ENCODE measurements at regions not wholly inside any gene's neighbourhood (a gene's known extent, or its start where the extent isn't known, plus 50 kb on each side); places are given as distances from the start of the nearest gene placed in this dataset.

DNA sequence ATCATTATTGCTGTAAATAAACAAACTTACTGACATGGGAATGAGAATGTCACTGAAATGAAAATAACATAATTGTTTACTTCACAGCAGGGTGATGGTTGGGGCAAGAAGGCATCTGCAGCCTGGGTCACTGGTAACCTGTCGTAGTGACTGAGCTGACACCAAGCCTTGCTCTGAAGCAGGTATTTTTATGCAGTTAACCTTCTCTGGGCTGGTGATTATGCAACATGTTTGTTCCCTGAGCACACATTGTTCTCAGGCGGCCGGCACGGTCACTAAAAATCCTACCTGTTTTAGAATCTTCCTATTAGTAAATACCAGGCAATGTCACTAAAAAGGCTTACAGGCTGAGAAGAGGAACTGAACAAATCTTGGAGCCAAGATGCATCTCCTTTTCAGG is 157.7 kb upstream of the NR3C1 start:
- DNase-seq (ENCODE audit: low read depth), result no peak

DNA sequence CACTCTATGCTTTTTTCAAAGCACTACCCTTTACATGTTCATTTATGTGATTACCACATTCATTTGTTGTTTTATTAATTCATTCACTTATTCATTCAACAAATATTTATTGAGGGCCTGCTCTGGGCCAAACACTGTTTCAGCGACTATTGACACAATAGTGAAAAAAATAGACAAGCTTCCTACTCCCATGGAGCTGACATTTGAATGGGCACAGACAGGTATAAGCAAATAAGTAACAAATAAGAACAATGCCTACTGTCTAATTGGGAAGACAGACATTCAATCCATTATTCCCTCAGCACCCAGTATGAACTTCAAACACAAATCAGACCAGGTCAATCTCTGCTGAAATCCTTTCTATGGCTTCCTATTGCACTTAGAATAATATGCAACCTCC is 156.9 kb upstream of the NR3C1 start:
- no peak for DNase-seq (ENCODE audit: low read depth)

DNA sequence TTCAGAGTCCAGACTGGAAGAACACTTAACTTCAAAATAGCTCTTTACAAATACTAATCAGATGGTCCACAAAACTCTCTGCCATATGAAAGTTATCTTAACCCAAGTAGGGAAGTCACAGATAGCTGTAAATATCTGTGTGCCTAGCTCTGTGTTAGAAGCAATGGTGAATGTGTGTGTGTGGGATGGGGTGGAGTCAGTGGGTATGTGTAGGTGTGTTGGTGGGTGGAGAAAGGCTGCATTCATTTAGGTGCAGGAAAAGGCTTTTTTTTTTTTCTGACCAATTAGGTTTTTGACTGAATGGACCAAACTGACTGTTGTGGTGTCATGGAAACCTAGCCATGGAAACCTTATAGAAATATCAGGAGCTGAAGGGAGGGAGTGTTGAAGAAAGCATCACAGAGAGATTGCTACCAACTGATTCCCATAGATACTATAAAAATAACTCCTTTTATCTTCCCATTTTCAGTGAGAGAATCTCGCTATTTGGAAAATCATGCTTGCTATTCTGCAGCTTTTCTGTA is 156.2 kb upstream of the NR3C1 start:
- DNase-seq (ENCODE audit: low read depth), result peak; percentile 45

DNA sequence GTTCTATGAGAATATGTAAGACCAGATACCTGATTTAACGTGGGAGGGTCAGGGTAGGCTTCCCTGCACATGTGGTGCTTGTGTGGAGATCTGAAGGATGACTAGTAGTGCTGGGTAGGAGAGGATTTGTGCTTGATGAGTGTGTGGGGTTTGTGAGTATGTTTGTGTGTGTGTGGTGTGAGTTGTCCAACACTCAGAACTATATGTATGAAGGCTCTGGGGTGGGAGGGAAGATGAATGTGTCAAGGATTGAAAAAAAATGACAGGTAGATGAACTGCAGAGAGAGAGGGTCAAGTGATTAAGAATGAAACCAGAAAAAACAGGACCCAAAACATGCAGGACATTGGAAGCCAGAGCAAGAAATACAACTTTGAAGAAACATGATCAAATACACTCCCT is 154.6 kb upstream of the NR3C1 start:
- DNase-seq (ENCODE audit: low read depth), result no peak

DNA sequence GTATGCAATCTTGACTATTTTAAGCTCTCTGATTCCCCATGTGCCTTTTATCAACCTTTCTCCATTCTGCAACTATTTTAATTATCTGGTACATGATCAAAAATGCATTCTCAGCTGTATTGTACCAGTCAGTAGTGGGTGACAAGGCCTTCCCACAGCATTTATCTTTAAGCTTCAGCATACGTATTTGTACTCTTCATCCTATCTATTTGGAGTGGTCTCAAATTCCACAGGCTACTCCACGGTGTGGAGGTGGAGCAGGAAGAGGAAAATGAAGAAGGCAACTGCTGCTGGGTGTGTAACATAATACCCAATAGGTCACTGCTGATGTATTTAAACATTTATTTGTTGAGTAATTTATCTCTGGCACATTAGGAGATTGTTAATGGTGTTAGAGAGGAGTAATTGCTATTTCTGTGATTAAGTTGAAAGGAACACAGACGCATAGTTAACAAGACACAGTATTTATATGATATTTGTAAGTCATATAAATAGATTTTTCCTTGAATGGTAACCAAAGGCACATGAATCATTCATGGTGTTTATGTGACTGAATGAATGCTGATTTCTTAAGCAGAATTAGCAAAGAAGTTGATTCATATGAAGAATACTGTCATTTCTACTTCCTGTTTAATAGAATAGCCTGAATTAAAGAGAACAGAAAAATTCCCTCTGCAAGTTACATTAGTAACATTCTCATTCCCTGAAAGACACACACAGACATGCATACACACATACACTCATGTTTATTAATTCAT is 153.8 kb upstream of the NR3C1 start:
- peak; percentile 67 for DNase-seq (ENCODE audit: low read depth)

DNA sequence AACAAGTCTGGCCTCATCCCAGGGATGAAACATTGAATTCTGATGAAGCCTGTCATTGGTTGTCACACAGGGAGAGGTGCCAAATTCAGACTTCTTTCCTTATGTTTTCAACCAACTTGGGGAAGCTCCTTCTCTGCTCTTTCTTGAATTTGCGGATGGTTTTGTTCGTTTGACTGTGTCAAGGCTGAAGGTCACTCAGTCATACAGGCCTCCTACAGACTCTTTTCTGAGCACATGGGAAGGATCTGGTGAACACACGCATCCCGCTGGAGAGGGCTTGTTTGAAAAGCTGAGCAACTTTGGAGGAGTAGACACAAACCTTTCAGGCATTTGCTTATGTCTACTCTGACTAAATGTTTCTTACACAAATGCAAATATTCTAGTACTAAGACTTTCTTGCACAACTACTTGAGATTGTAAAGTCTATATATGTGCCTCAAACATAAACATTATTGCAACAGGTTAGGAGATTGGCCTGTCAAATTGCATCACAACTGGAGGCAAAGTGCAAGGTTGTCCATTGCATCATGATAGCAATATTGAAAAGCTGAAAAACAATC is 151.5 kb upstream of the NR3C1 start:
- peak; percentile 28 for DNase-seq (ENCODE audit: low read depth)

DNA sequence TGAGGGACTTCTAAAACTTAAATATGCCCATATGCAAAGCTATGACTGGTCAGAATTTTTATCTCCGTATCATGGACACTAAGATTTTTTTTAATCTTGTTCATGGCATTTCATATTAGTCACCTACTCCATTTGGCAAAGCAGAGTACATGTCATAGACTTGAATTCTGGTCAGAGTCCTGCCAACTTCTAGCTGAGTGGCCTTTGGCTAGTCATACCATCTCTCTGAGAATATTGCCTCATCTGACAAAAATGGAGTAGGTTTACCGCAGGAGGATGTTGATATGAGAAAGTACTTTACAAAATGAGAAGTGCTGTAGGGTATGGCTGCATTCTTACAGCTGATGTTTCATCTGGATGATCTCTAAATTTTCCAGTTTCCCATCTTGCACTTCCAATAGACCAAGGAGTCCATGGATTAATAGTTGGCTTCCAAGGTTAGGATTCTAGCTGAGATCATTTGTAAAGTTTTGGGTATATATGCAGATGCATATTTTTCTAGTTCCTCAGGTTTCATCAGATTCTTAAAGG is 150.8 kb upstream of the NR3C1 start:
- DNase-seq (ENCODE audit: low read depth), result peak; percentile 99

DNA sequence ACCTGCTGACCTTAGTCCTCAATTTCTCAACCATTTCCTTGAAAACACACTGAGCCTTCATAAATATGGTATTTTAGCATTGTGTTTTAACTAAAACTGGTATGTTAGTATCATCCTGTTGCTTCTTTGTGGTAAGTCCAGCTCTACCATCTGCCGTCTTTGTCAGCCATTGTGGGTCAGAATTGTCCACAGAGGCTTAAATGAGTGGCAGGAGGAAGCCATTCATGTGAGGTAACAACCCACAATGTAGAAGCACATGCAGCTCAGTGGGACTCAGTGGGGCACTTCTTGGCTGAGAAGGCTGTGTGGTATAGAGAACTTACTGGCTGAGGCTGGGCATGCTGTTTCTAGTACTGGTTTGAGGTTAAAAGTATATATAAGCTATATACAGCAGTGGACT is 149.2 kb upstream of the NR3C1 start:
- no peak for DNase-seq (ENCODE audit: low read depth)

DNA sequence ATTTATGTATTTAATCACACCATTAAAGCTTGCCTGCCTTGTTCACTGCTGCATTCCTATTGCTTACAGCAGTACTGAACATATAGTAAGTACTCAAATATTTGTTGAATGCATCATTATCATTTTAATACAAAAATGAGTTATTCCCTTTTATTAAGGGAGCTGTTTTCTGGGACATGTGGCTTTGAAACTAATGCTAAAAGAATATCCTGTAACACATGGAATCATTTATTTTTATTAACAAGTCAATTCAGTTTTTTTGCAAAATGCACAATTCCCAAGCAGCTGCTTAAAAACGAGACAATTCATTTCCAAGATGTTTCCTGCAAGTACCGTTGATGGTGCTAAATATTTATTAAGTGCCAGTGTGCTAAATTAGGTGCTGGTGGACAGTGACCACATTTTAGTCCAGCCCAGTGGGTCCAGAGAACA is 148.3 kb upstream of the NR3C1 start:
- no peak for DNase-seq (ENCODE audit: low read depth)

DNA sequence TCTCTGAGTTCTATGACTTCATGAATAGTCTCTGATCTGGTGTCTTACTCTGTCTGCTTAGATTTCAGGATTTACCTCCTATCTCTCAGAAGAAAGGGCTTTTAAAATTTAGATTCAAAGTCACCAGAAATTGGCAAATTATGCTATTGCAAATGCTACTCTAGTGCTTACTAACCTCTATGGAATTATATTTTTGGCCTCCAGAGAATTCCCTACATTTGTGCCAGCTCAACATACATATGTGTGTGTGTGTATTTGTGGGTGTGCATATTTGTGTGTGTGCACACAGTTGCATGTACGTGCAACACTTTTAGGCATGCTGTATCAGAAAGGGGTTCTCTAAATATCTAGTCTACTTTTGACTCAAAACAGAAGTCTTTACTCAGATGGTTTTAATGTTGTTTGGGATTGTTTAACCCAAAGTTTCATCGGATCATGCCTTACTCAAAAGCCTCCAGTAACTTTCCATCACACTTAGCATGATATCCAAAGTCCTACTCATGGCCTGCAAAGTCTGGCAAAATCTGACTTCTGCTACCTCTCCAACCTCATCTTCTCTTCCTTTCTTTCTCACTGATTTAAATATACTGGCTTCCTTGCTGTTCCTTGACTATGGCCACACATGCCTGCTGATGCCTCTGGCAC is 147.6 kb upstream of the NR3C1 start:
- DNase-seq (ENCODE audit: low read depth), result peak; percentile 14

DNA sequence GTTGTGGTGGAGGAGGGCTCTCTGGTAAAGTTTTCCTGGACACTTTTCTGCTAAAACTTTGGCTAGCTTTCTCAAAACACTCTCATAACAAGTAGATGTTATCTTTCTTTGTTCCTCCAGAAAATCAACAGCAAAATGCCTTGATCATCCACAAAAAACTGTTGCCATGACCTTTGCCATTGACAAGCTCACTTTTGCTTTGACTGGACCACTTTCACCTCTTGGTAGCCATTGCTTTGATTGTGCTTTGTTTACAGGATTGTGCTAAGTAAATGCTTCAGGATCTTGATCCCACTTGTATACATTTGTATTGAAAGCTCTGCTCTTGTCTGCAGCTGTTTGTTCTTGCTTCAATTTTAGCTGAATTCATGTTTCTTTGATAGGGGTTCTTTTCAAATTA is 143.9 kb upstream of the NR3C1 start:
- peak; percentile 51 for DNase-seq (ENCODE audit: low read depth)

DNA sequence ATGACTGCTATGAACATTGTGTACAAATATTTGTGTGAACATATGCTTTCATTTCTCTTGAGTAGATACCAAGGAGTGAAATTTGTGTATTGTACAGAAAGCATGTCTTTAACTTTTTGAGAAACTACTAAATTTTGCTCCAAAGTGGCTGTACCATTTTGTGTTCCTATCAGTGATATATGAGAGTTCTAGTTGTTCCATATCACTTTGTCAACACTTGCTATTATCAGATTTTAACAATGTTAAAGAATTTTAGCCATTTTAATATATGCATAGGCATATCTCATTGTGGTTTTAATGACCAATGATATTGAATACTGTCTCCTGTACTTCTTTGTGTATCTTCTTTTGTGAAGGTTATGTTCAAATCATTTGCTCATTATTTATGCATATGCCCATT is 142.9 kb upstream of the NR3C1 start:
- DNase-seq (ENCODE audit: low read depth), result no peak

DNA sequence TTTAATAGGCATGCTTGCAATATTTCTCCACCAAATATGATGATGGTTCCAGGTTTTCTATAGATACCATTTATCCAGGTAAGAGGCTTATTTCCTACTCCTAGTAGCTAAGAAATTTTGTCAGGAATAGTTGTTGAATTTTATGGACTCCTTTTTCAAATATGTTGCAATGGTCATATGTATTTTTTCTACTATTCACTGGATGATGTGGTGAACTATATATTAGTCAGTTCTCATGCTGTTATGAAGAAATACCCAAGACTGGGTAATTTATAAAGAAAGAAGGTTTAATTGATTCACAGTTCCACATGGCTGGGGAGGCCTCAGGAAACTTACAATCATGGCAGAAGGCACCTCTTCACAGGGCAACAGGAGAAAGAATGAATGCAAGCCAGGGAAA is 141.1 kb upstream of the NR3C1 start:
- no peak for DNase-seq (ENCODE audit: low read depth)

DNA sequence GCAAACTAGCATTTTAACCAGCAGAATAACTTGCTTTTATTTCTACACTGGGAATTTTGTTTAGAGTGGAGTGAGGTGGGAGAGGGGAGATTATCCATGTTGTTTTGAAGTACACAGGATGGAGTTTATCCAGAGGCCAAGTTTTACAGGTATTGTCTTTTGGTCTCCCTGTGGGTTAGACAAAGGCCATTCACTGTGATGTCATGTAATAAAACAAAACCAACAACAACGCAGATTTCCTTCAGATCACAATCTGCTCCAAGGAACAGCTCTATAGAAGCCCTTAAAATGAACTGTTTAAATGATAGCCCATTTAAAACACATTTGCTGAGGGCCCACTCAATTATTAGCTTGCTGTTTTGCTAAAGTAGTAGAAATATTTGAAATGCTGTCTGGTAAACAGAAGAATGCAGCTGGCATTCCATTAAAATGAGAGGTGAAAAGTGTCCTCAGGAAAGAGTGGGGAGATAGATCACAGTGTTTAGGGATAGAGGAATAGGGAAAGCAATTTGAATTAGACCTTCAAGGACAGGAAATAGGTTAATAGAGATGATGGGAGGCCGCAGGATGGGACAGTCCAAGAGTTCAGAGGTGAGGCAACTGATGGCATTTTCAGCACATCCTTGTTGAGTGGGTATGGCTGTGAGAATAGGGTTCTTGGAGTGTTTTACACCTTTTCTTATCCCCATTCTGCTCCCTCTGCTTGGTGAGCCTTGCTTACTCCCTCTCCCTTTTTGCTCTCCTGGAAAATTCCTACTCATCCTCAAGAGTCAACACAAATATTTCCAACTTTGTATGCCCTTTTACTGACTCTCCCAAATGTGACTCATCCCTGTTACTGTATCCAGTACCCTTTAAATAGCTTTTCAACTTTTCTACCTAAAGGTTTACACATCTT is 140.1 kb upstream of the NR3C1 start:
- DNase-seq (ENCODE audit: low read depth), result peak; percentile 79

DNA sequence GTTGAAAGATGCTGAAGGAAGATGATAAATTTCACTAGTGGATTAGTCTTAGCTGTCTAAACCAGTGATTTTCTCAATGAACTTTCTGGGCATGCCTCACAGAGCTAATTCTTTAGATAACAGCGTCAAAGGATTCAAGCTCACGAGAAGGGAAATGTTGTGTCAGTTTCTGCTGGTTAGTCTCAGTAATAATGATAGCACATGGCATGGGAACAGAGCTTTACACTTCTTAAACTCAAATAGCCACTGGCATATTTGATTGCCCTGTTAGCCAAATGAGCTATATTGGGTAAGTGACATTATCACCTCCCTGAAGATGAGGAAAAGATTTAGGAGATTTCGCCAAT is 139.3 kb upstream of the NR3C1 start:
- no peak for DNase-seq (ENCODE audit: low read depth)

DNA sequence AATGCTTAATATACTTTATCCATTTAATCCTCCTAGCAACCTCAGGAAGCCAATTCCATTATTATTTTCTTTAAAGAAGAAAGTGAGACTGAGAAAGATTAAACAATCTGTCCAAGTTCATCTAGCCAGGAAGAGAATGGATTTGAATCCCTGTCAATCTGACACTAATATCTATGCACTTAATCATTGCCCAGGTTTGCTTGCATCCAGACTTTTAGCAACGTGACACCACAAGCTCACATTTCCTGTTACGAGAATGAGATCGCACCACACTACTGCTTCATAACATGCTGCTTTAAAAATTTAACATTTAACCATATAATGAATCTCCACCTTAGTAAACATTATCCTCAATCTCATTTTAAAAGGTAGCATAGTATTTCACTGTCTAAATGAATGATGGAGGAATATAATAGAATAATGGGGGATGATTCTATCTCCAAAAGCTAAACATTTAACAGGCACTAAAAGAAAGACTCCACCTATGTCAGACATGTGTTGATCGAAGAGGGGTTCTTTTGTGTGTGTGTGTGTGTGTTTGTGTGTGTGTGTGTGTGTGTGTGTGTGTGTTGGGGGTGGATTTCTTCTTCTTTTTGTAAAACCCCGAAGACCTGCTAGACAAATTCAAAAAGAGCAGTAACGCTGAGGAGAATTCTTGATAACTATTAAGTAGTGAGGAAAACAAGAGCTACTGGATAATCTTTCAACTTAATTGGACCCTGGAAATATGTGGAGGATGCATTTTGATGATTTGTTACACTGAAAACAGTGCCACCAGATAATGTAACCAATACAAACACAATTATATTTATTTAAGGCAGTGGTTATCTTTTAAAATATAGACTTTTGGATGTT is 138.7 kb upstream of the NR3C1 start:
- peak; percentile 46 for DNase-seq (ENCODE audit: low read depth)

DNA sequence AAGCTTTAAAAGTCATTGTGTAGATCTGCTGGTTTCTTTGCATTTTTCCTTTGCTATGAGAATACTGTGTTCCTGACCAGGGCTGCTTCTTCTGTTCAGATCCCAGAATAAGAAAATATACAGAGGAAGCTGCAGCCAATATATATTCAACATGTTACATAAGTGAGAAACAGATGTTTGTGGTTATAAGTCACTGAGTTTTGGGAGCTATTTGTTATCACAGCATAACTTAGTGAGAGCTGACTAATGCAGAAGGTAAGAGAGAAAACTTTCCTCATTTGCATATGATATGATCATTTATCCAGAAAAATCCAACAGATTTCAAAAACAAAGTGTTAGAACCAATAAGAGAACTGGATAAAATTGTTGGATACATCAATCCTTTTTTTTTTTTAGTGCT is 136.3 kb upstream of the NR3C1 start:
- no peak for DNase-seq (ENCODE audit: low read depth)

DNA sequence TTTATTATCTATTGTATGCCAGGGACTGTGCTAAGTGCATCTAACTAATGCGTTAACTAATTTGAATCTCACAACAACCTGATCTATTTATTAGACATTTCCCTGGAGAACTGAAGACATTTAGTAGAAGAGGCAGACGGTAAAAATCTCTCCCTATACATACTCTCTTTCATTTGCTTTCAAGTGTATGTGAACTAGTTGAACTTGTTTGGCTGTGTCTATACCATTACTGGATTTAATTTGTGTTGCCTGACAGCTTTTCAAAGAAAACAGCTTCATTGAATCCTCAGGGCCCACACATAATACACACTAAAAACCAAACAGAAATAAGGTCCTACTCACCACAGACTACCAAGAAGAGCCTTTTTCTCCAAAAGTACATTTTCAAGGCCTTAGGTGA is 133.6 kb upstream of the NR3C1 start:
- DNase-seq (ENCODE audit: low read depth), result no peak

DNA sequence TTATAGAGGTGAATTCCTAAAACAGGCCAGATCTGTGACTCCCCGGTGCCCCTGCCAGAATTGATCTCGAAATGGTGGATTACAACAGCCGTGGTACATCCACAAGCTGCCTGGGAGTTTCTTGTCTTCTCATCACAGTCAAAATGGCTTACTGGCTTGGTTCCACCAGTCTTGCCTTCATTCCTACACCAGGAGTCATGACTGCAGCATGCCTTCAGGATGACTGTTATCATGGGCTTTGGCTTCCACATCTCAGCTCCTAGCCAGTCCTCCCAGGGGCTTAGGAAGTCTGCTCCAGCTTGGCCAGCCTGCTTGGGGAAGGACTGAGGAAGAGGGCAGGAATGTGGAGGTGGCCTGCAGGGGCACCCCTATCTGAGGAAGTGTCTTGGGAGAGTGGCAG is 132.9 kb upstream of the NR3C1 start:
- peak; percentile 98 for DNase-seq (ENCODE audit: low read depth)

DNA sequence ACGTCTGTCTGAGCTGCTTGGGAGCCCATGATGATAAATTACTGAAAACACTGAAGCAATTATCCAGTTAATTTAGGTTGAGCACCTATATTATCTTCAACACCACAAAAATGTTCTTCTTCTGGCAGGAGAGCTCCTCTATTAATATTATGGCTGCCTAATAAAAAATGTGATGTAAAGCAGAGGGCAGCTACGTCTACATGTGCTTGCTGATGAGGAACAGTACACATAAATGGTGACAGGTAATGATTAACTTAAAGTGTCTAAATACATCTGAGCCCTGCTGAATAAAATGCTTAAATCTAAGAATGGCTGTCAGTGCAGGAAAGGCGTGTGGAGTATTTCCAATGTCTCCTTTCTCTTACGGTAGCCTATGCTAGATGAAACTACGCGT is 131.3 kb upstream of the NR3C1 start:
- DNase-seq (ENCODE audit: low read depth), result peak; percentile 24

Data from M059J (cell line).